ES-I3 (cell line): ENCODE measurements at regions not wholly inside any gene's neighbourhood (a gene's known extent, or its start where the extent isn't known, plus 50 kb on each side); places are given as distances from the start of the nearest gene placed in this dataset.

ENCODE experiments used
- H3K36me3 ChIP-seq: 2 replicates; pipeline ENCODE4 v1.6.1; 2013; ENCODE audit warnings: mild to moderate bottlenecking, low read length, control low read depth, moderate library complexity; ENCODE audit not compliant: insufficient read depth
- H3K4me1 ChIP-seq: 2 replicates; pipeline ENCODE4 v1.6.1; 2013; ENCODE audit warnings: mild to moderate bottlenecking, control low read depth, low read length; ENCODE audit not compliant: insufficient read depth
- H3K9ac ChIP-seq: 2 replicates; pipeline ENCODE4 v1.6.1; 2013; ENCODE audit warnings: low read depth, mild to moderate bottlenecking, low read length, moderate library complexity
- H3K9me3 ChIP-seq: 2 replicates; pipeline ENCODE4 v1.6.1; 2013; ENCODE audit warnings: mild to moderate bottlenecking, low read length, moderate library complexity; ENCODE audit not compliant: control insufficient read depth, insufficient read depth

DNA sequence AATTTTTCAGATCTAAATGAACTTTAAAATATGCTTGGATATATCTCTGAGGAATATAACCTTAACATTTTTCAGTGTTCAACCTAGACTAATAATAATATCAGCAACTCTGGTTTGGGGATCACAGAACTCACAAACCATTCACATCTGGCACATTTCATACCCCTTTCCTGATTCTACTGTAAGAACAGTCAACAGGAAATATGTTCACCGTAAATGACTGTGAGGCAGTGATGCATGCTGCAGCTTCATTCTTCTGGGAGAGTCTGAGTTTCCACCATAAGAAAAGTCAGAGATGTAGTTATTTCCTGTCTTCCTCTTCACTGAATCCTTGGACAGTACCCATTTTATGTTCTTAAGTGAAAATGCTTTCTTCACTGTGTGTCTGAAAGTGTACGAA lies 134.2 kb upstream of the IFNGR1 start:
- Histone ChIP-seq H3K9me3 (no peaks in the 10 kb centered on the region), H3K9ac (no peak overlapping the region), H3K36me3 (no peaks in the 10 kb centered on the region), H3K4me1 (no peaks in the 10 kb centered on the region)

DNA sequence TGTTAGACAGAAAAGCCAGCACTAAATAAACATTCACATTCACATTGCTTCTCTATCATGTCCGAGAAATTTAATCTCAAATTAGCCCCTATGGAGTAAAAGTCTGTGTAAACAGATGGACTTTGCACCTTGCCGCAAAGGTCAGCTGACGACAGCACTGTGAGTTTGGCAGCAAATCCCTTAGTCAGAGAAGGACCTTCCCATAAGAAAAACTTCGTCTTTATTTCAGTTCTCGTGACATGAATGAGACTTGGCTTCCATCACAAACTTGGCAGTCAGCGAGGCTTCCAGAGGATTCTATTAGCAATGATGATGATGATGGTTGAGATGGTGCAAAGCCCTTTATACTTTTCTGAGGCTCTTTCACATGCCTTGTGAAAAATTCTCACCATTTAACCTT lies 133.7 kb upstream of the IFNGR1 start:
- Histone ChIP-seq H3K9ac (no peak overlapping the region), H3K4me1 (no peaks in the 10 kb centered on the region), H3K36me3 (no peaks in the 10 kb centered on the region), H3K9me3 (no peaks in the 10 kb centered on the region)

DNA sequence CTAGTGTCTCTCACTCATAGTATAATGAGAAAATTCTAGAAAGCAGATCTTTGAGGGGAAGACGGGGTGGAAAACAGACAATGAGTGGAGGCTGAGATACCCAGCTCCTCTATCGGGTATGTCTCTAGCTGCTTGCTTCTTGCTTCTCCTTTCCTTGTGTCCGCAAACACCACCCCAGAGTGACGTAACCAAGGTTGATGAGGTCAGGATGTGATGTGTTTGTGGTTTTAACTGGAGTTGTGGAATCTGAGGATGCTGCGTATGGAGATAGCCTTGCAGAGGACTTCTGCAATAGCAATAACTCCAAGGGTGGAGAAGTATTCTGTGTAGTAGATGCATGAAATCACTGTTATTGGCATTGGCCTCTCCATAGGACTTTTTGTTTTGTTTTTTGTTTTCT lies 132.7 kb upstream of the IFNGR1 start:
- Histone ChIP-seq H3K9ac (no peak overlapping the region), H3K4me1 (no peaks in the 10 kb centered on the region), H3K36me3 (no peaks in the 10 kb centered on the region), H3K9me3 (no peaks in the 10 kb centered on the region)

GRCh38 chr6:137350857-137351256 lies 131.7 kb upstream of the IFNGR1 start:
- H3K36me3 ChIP-seq: no peaks in the 10 kb centered on the region
- H3K4me1 ChIP-seq: no peaks in the 10 kb centered on the region
- no peaks in the 10 kb centered on the region for H3K9me3 ChIP-seq
- H3K9ac ChIP-seq: no peak overlapping the region

DNA sequence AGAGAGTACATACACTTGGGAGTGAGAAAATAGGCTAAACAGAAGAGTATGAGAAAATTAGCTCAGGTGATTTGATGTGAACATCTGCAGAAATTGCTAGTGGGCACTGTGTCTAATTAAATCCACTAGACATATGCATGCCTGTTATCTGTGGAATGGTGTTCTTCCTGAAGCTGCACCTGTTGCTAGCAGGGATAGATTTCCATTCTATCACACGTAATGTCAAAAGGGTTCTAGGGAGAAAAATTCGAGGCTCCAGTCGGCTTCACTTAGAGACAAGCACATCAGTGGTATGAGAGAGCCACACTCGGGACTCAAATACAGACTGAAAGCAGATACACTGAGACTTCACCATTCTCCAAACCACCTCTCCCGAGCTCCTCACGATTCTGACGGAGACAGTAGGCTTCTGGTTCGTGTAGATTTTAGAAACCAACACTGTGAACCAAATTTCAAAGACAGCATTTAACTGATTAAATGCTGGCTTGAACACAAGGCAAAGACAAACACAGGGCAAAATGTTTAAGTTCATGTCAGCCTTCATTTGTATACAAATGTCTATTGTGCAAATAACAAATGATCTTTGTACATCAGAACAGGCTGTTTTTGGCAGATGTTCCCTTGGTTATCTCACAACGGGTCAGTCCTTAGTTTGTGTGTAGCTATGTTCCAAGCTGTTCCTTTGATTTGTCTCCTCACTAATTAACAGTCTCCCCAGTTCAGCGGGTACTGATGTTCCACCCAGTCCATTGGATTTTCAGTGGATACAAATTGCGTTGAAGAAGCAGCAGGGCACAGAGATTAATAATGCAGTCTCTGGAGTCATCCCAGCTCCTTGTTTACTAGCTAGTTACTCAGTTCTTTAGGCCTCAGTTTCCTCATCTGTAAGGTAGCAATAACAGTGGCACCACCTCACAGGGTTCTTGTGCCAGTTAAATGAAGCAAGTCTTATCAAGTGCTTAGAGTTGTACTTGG lies 131.0 kb upstream of the IFNGR1 start:
- H3K4me1 ChIP-seq: no peaks in the 10 kb centered on the region
- H3K9ac ChIP-seq: no peak overlapping the region
- H3K9me3 ChIP-seq: no peaks in the 10 kb centered on the region

GRCh38 chr6:137348777-137349176 lies 129.6 kb upstream of the IFNGR1 start:
- Histone ChIP-seq H3K36me3 (no peaks in the 10 kb centered on the region), H3K9ac (no peak overlapping the region), H3K4me1 (no peaks in the 10 kb centered on the region), H3K9me3 (no peaks in the 10 kb centered on the region)

More for the DNA sequence above, 131.0 kb upstream of the IFNGR1 start:
- H3K36me3 ChIP-seq: no peaks in the 10 kb centered on the region

DNA sequence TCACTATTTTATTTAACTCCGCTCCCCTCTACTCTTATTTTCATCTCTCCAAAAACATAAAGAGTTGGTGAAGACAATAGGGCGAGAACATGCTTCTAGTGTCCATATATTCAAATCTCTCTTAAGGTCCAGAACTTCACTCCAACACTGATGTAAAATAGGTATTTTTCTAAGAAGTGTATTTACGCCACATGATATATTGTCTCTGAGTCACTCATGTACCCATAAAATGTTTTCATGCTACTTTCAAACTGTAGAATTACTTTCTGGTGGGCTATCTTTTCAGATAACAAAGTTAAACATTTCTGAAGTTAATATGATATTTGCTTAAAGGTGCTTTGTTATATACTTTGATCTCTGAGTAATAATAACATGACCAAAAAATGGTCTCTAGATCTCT lies 124.1 kb upstream of the IFNGR1 start:
- Histone ChIP-seq H3K4me1 (peaks cover 17% of the 10 kb centered on the region; the same call in 1 of the 2 replicates), H3K9ac (no peak overlapping the region), H3K9me3 (no peaks in the 10 kb centered on the region), H3K36me3 (no peaks in the 10 kb centered on the region)

GRCh38 chr6:137342607-137343190 lies 123.5 kb upstream of the IFNGR1 start:
- H3K9ac ChIP-seq: no peak overlapping the region
- peaks cover 17% of the 10 kb centered on the region; the same call in 1 of the 2 replicates for H3K4me1 ChIP-seq
- H3K36me3 ChIP-seq: no peaks in the 10 kb centered on the region
- no peaks in the 10 kb centered on the region for H3K9me3 ChIP-seq

DNA sequence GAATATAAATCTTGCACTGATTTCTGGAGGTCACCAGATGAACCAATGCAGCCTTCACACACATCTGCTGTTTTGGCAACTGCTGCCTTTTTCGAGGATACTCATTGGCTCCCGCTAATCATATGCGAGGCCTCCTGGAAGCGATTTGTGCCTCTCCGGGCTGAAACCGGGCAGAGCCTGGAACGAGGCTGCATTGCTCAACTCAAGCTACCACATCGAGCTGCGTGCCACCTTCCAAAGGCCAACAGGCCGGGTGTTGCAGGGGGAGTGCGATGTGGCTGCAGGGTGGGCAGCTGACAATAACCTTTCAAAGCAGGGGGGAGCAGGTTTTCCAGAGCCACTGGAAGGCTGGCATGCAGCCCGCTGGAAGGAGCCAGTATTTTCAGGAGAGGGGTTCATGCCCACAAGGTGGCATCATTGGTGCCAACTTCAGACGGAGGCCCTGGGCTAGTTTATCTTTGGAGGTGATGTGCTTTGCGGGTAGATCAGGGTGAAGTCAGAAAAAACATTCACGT lies 122.6 kb upstream of the IFNGR1 start:
- Histone ChIP-seq H3K9me3 (no peaks in the 10 kb centered on the region), H3K36me3 (no peaks in the 10 kb centered on the region), H3K9ac (no peak overlapping the region), H3K4me1 (peaks cover 17% of the 10 kb centered on the region; the same call in 1 of the 2 replicates)

DNA sequence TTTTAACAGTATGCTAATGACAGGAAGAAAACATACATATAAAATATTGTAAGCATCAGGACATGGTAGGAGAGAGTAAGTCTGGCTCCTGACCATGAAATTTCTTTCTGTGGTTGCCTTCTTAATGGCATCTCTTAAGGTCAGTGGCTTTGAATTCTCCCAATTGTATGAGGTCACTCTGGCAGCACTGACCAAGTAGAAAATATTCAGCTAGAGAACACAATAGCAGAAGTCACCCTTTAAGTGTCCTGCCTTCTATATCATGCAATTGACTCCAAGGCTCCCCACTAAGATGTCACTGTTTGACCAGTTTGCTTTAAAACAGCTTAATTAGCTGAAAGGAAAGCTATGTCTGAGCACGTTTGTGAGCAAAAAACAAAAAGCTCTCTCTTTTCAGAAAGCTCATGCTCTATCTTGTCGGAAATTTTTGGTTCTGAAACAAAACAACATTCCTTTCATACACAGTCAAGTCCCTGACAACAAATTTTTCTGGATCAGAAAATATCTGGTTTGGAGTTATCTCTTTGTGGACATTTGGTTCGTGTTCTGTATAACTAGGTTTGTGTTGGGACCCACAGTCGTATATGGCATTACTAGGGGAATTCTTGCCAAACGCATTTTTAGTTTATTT lies 120.9 kb upstream of the IFNGR1 start:
- Histone ChIP-seq H3K36me3 (no peaks in the 10 kb centered on the region), H3K9ac (no peak overlapping the region), H3K9me3 (no peaks in the 10 kb centered on the region), H3K4me1 (peaks cover 17% of the 10 kb centered on the region; the same call in 1 of the 2 replicates)

GRCh38 chr6:137334884-137335283 lies 115.7 kb upstream of the IFNGR1 start:
- Histone ChIP-seq H3K4me1 (peaks cover 10% of the 10 kb centered on the region; the same call in 1 of the 2 replicates), H3K9me3 (no peaks in the 10 kb centered on the region), H3K9ac (no peak overlapping the region), H3K36me3 (no peaks in the 10 kb centered on the region)

- no peaks in the 10 kb centered on the region for H3K9me3 ChIP-seq
- H3K4me1 ChIP-seq: peaks cover 10% of the 10 kb centered on the region; the same call in 1 of the 2 replicates
- no peak overlapping the region for H3K9ac ChIP-seq
- no peaks in the 10 kb centered on the region for H3K36me3 ChIP-seq
Measured at GRCh38 chr6:137334094-137334493, 114.9 kb upstream of the IFNGR1 start.

DNA sequence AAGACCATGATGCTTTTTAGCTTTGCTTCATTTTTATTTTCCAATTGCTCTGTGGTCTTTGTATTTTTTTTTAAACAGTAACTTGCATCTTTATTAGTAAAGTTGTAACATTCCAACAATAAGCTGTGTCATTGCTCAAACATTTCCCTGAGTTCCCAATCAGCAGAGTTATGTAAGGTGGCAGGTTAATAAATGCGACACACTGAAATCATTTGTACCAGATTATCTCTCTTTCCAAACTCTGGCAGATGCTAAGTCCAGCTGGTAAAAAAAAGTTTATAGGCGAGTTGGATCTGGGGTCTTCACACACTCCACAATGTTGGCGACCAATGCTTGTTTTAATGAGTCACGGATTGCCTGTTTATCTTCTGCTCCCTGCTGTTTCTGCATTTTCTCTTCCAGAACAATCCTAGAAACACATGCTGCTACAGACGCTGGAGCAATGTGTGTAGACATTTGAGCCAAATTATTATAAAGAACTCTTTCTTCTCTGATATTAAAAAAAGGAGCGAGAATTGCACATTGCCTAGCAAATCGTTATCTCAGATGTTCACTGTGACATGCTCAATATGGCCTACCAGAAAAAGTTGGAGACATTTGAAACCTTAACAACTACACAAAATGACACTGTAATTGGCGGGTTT lies 113.6 kb upstream of the IFNGR1 start:
- H3K9me3 ChIP-seq: no peaks in the 10 kb centered on the region
- peaks cover 10% of the 10 kb centered on the region; the same call in 1 of the 2 replicates for H3K4me1 ChIP-seq
- H3K9ac ChIP-seq: no peak overlapping the region
- no peaks in the 10 kb centered on the region for H3K36me3 ChIP-seq

GRCh38 chr6:137323860-137324259 lies 104.7 kb upstream of the IFNGR1 start:
- Histone ChIP-seq H3K9ac (no peak overlapping the region), H3K4me1 (no peaks in the 10 kb centered on the region), H3K36me3 (no peaks in the 10 kb centered on the region), H3K9me3 (no peaks in the 10 kb centered on the region)
